ENCODE measurements at regions not wholly inside any gene's neighbourhood (a gene's known extent, or its start where the extent isn't known, plus 50 kb on each side); places are given as distances from the start of the nearest gene placed in this dataset.

GRCh38 chr10:58971211-58971610, 205.2 kb upstream of the PHYHIPL start:
- peaks cover 44% of the 10 kb centered on the region for H3K4me1 Mint-ChIP-seq
- no peaks in the 10 kb centered on the region for H3K36me3 Mint-ChIP-seq
- ATAC-seq (no peak), DNase-seq (ENCODE audit: low spot score) (no peak)
- H3K9me3 Mint-ChIP-seq: no peaks in the 10 kb centered on the region
- CTCF ChIA-PET: no interaction called here
- H3K27ac Mint-ChIP-seq: no peak overlapping the region
- H3K4me3 Mint-ChIP-seq: no peak overlapping the region
- peaks cover 39% of the 10 kb centered on the region for H3K27me3 Mint-ChIP-seq (ENCODE audit: low read depth)
- TF ChIP-seq FOXP4 (CRISPR knock-in tag; IDR thresholded peaks at IDR 0.05) (no peak), EMX1 (CRISPR knock-in tag; IDR thresholded peaks at IDR 0.05) (no peak), TEAD4 (CRISPR knock-in tag; IDR thresholded peaks at IDR 0.05) (no peak), JAZF1 (CRISPR knock-in tag; IDR thresholded peaks at IDR 0.05) (no peak), ZNF317 (CRISPR knock-in tag; IDR thresholded peaks at IDR 0.05; ENCODE audit: borderline replicate concordance, low read depth) (no peak)
- TF ChIP-seq, protein P1, sequence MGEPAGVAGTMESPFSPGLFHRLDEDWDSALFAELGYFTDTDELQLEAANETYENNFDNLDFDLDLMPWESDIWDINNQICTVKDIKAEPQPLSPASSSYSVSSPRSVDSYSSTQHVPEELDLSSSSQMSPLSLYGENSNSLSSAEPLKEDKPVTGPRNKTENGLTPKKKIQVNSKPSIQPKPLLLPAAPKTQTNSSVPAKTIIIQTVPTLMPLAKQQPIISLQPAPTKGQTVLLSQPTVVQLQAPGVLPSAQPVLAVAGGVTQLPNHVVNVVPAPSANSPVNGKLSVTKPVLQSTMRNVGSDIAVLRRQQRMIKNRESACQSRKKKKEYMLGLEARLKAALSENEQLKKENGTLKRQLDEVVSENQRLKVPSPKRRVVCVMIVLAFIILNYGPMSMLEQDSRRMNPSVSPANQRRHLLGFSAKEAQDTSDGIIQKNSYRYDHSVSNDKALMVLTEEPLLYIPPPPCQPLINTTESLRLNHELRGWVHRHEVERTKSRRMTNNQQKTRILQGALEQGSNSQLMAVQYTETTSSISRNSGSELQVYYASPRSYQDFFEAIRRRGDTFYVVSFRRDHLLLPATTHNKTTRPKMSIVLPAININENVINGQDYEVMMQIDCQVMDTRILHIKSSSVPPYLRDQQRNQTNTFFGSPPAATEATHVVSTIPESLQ (CRISPR knock-in tag; IDR thresholded peaks at IDR 0.05): no peak
- TF ChIP-seq, protein P2, sequence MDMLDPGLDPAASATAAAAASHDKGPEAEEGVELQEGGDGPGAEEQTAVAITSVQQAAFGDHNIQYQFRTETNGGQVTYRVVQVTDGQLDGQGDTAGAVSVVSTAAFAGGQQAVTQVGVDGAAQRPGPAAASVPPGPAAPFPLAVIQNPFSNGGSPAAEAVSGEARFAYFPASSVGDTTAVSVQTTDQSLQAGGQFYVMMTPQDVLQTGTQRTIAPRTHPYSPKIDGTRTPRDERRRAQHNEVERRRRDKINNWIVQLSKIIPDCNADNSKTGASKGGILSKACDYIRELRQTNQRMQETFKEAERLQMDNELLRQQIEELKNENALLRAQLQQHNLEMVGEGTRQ (CRISPR knock-in tag; IDR thresholded peaks at IDR 0.05): no peak
- TF ChIP-seq, protein P3, sequence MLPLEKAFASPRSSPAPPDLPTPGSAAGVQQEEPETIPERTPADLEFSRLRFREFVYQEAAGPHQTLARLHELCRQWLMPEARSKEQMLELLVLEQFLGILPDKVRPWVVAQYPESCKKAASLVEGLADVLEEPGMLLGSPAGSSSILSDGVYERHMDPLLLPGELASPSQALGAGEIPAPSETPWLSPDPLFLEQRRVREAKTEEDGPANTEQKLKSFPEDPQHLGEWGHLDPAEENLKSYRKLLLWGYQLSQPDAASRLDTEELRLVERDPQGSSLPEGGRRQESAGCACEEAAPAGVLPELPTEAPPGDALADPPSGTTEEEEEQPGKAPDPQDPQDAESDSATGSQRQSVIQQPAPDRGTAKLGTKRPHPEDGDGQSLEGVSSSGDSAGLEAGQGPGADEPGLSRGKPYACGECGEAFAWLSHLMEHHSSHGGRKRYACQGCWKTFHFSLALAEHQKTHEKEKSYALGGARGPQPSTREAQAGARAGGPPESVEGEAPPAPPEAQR (CRISPR knock-in tag; IDR thresholded peaks at IDR 0.05): no peak
- TF ChIP-seq, protein P4, sequence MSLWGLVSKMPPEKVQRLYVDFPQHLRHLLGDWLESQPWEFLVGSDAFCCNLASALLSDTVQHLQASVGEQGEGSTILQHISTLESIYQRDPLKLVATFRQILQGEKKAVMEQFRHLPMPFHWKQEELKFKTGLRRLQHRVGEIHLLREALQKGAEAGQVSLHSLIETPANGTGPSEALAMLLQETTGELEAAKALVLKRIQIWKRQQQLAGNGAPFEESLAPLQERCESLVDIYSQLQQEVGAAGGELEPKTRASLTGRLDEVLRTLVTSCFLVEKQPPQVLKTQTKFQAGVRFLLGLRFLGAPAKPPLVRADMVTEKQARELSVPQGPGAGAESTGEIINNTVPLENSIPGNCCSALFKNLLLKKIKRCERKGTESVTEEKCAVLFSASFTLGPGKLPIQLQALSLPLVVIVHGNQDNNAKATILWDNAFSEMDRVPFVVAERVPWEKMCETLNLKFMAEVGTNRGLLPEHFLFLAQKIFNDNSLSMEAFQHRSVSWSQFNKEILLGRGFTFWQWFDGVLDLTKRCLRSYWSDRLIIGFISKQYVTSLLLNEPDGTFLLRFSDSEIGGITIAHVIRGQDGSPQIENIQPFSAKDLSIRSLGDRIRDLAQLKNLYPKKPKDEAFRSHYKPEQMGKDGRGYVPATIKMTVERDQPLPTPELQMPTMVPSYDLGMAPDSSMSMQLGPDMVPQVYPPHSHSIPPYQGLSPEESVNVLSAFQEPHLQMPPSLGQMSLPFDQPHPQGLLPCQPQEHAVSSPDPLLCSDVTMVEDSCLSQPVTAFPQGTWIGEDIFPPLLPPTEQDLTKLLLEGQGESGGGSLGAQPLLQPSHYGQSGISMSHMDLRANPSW (CRISPR knock-in tag; conservative IDR thresholded peaks at IDR 0.05; ENCODE audit: low read depth): no peak
- POLR2A ChIA-PET: no interaction called here

GRCh38 chr10:58971796-58972491, 204.5 kb upstream of the PHYHIPL start:
- no peak for ATAC-seq
- H3K27me3 Mint-ChIP-seq (ENCODE audit: low read depth): peaks cover 32% of the 10 kb centered on the region
- no peaks in the 10 kb centered on the region for H3K36me3 Mint-ChIP-seq
- ChIA-PET CTCF (no interaction called here), POLR2A (no interaction called here)
- no peak overlapping the region for H3K27ac Mint-ChIP-seq
- H3K9me3 Mint-ChIP-seq: no peaks in the 10 kb centered on the region
- TF ChIP-seq ZNF423 (CRISPR knock-in tag; IDR thresholded peaks at IDR 0.05): no peak
- TF ChIP-seq ZBTB21 (CRISPR knock-in tag; IDR thresholded peaks at IDR 0.05; ENCODE audit: borderline replicate concordance): no peak
- TF ChIP-seq GTF2I (CRISPR knock-in tag; conservative IDR thresholded peaks at IDR 0.05): no peak
- TF ChIP-seq SMAD3 (CRISPR knock-in tag; IDR thresholded peaks at IDR 0.05; ENCODE audit: borderline replicate concordance): no peak
- no peak for TF ChIP-seq ATF1 (CRISPR knock-in tag; IDR thresholded peaks at IDR 0.05)
- no peak overlapping the region for H3K4me3 Mint-ChIP-seq
- peaks cover 38% of the 10 kb centered on the region for H3K4me1 Mint-ChIP-seq
- no peak for DNase-seq (ENCODE audit: low spot score)
